ENCODE measurements at regions not wholly inside any gene's neighbourhood (a gene's known extent, or its start where the extent isn't known, plus 50 kb on each side); places are given as distances from the start of the nearest gene placed in this dataset.

- Mint-ChIP-seq H3K4me3 (no peak overlapping the region), H3K27me3 (no peaks in the 10 kb centered on the region), H3K4me1 (no peaks in the 10 kb centered on the region), H3K9me3 (ENCODE audit: insufficient read depth) (peaks cover 8% of the 10 kb centered on the region), H3K27ac (no peak overlapping the region)
- Histone ChIP-seq H3K4me2 (replicated peaks; ENCODE audit: low read depth, low read length, poor library complexity, severe bottlenecking) (no peak overlapping the region), H3K9me3 (ENCODE audit: control extremely low read depth in 1 of 3, control insufficient read depth in 2 of 3, insufficient read depth in 1 of 3, low read length in 2 of 3) (peaks cover 0 to 3% (median 0%) of the 10 kb centered on the region in 3 donors), H3K27ac (ENCODE audit: low read length in 2 of 2) (no peak overlapping the region), H3K36me3 (replicated peaks in 1 of 2; ENCODE audit: control extremely low read depth in 1 of 2, control insufficient read depth in 1 of 2, extremely low read depth in 1 of 2, insufficient read depth in 2 of 2, low read length in 1 of 2) (no peaks in the 10 kb centered on the region), H3K27me3 (replicated peaks in 1 of 4; ENCODE audit: control extremely low read depth in 1 of 4, control insufficient read depth in 3 of 4, insufficient read depth in 4 of 4, low read length in 3 of 4) (no peaks in the 10 kb centered on the region), H3K9ac (ENCODE audit: low read length) (no peak overlapping the region), H3K79me2 (ENCODE audit: control insufficient read depth, insufficient read depth, low read length) (no peaks in the 10 kb centered on the region), H3K4me1 (ENCODE audit: control insufficient read depth in 2 of 2, insufficient read depth in 2 of 2, low read length in 2 of 2) (no peaks in the 10 kb centered on the region), H2AFZ (ENCODE audit: insufficient read depth, low read depth, low read length, poor library complexity, severe bottlenecking) (no peak overlapping the region), H3K4me3 (ENCODE audit: control extremely low read depth in 1 of 5, extremely low read depth in 1 of 5, insufficient read depth in 1 of 5, low read depth in 2 of 5, low read length in 4 of 5) (no peak overlapping the region), H4K20me1 (ENCODE audit: control insufficient read depth, insufficient read depth, low read length, poor library complexity, severe bottlenecking) (no peaks in the 10 kb centered on the region)
- ChIA-PET POLR2A (no interaction called here), CTCF (no interaction called here)
- DNase-seq (no peak), ATAC-seq (ENCODE audit: low read depth) (no peak)
- intact Hi-C loops (cut with micrococcal nuclease) = no loop called here
- TF ChIP-seq EZH2 (IDR thresholded peaks at IDR 0.05; ENCODE audit: borderline replicate concordance, insufficient read depth, low read depth, low read length, poor library complexity, severe bottlenecking) = no peak
- TF ChIP-seq CTCF (IDR thresholded peaks at IDR 0.05) = no peak
These were observed 245.9 kb downstream of the CD109 start for GRCh38 chr6:73941892-73942291.

GRCh38 chr6:73937805-73938204, 241.8 kb downstream of the CD109 start:
- no peaks in the 10 kb centered on the region for H3K27me3 Mint-ChIP-seq
- H3K27ac Mint-ChIP-seq = no peak overlapping the region
- H3K4me3 ChIP-seq (ENCODE audit: control extremely low read depth in 1 of 5, extremely low read depth in 1 of 5, insufficient read depth in 1 of 5, low read depth in 2 of 5, low read length in 4 of 5) = no peak overlapping the region
- DNase-seq (no peak), ATAC-seq (ENCODE audit: low read depth) (no peak)
- no peak overlapping the region for H2AFZ ChIP-seq (ENCODE audit: insufficient read depth, low read depth, low read length, poor library complexity, severe bottlenecking)
- H3K4me1 ChIP-seq (ENCODE audit: control insufficient read depth in 2 of 2, insufficient read depth in 2 of 2, low read length in 2 of 2) = no peaks in the 10 kb centered on the region
- H3K79me2 ChIP-seq (ENCODE audit: control insufficient read depth, insufficient read depth, low read length) = no peaks in the 10 kb centered on the region
- H4K20me1 ChIP-seq (ENCODE audit: control insufficient read depth, insufficient read depth, low read length, poor library complexity, severe bottlenecking) = no peaks in the 10 kb centered on the region
- no peak overlapping the region for H3K27ac ChIP-seq (ENCODE audit: low read length in 2 of 2)
- peaks cover 3% of the 10 kb centered on the region for H3K9me3 Mint-ChIP-seq (ENCODE audit: insufficient read depth)
- ChIA-PET POLR2A (no interaction called here), CTCF (interaction anchor here (0.6 kb wide), 1 partner anchor 9 kb away, joined by 3 read pairs; no protein-coding TSS in a partner anchor)
- no peak overlapping the region for H3K4me2 ChIP-seq (replicated peaks; ENCODE audit: low read depth, low read length, poor library complexity, severe bottlenecking)
- H3K27me3 ChIP-seq (replicated peaks in 1 of 4; ENCODE audit: control extremely low read depth in 1 of 4, control insufficient read depth in 3 of 4, insufficient read depth in 4 of 4, low read length in 3 of 4) = no peaks in the 10 kb centered on the region
- no peak overlapping the region for H3K9ac ChIP-seq (ENCODE audit: low read length)
- no peaks in the 10 kb centered on the region for H3K4me1 Mint-ChIP-seq
- peaks cover 0 to 3% (median 3%) of the 10 kb centered on the region in 3 donors for H3K9me3 ChIP-seq (ENCODE audit: control extremely low read depth in 1 of 3, control insufficient read depth in 2 of 3, insufficient read depth in 1 of 3, low read length in 2 of 3)
- no peak for TF ChIP-seq CTCF (IDR thresholded peaks at IDR 0.05)
- no peaks in the 10 kb centered on the region for H3K36me3 ChIP-seq (replicated peaks in 1 of 2; ENCODE audit: control extremely low read depth in 1 of 2, control insufficient read depth in 1 of 2, extremely low read depth in 1 of 2, insufficient read depth in 2 of 2, low read length in 1 of 2)
- intact Hi-C loops (cut with micrococcal nuclease) = no loop called here
- no peak overlapping the region for H3K4me3 Mint-ChIP-seq
